Suppressor macrophage treated with lipopolysaccharide for 4 hours (primary cell): ENCODE measurements at regions not wholly inside any gene's neighbourhood (a gene's known extent, or its start where the extent isn't known, plus 50 kb on each side); places are given as distances from the start of the nearest gene placed in this dataset.

Experiments used
- DNase-seq: peaks from one replicate; pipeline ENCODE4 v3.0.0-alpha.2; 2020

GRCh38 chr3:87041191-87041590, 50.2 kb upstream of the VGLL3 start:
- no peak for DNase-seq
